HepG2 (cell line): ENCODE measurements at regions not wholly inside any gene's neighbourhood (a gene's known extent, or its start where the extent isn't known, plus 50 kb on each side); places are given as distances from the start of the nearest gene placed in this dataset.

Source experiments
- ATAC-seq: fragments of 200-7000 bp; cut with Tn5 transposase; 3 replicates; pipeline ENCODE4 v1.9.1; 2020; ENCODE audit warnings: mild to moderate bottlenecking, moderate library complexity
- BruUV-seq: library from RNA; stranded (reverse); fragments of 400-500 nt; replicated peaks from 2 replicates; lab custom pipeline; 2021; lab: Mats Ljungman, UMichigan
- CTCF ChIA-PET: fragments of 300-600 bp; formaldehyde crosslinking; extraction: SDS; loops from one replicate; lab custom pipeline; 2021; ENCODE audit warnings: low total read pairs, inconsistent platforms, low intra/inter-chr PET ratio; lab: Yijun Ruan, JAX
- POLR2A ChIA-PET: fragments of 350-600 bp; sonication (Branson Sonifier 250); formaldehyde crosslinking; loops from one replicate; lab custom pipeline; 2020; ENCODE audit warnings: antibody characterized with exemption, inconsistent platforms; lab: Yijun Ruan, JAX
- DNase-seq: peaks from one replicate; pipeline ENCODE4 v3.0.0-alpha.2; 2015; ENCODE audit warnings: low spot score
- FAIRE-seq: peaks from 3 replicates; lab custom pipeline; 2011; peaks lifted over from hg19 to GRCh38; lab: Jason Lieb, UNC
- H2AFZ ChIP-seq: one replicate; pipeline ENCODE4 v1.6.1; 2011; ENCODE audit warnings: low read length, inconsistent platforms
- H3K27ac ChIP-seq: fragments of 300-600 bp; 3 replicates; pipeline ENCODE4 v1.8.0; 2011; ENCODE audit warnings: mixed run types, mild to moderate bottlenecking, mixed read lengths, low read length, inconsistent platforms; ENCODE audit not compliant: insufficient read depth; ENCODE audit errors: extremely low read length
- H3K27me3 ChIP-seq, 2 experiments: fragments of 200-600 bp in 1 of 2; 2 replicates in 1 of 2; 3 replicates in 1 of 2; pipeline versions ENCODE4 v1.6.0 to v1.8.0; 2011; ENCODE audit warnings: low read length in 2 of 2, mild to moderate bottlenecking in 2 of 2, moderate library complexity in 2 of 2, inconsistent platforms in 1 of 2; ENCODE audit not compliant: insufficient read depth in 2 of 2, control insufficient read depth in 1 of 2
- H3K36me3 ChIP-seq, 2 experiments: fragments of 200-600 bp in 1 of 2; replicated peaks in 1 of 2; 2 replicates in 1 of 2; 3 replicates in 1 of 2; pipeline versions ENCODE4 v1.5.1 to v1.8.0; 2011; ENCODE audit warnings: low read length in 2 of 2, inconsistent platforms in 1 of 2; ENCODE audit not compliant: insufficient read depth in 2 of 2, control insufficient read depth in 1 of 2
- H3K4me1 ChIP-seq: 2 replicates; pipeline ENCODE4 v1.5.1; 2012; ENCODE audit warnings: low read length, inconsistent platforms; ENCODE audit not compliant: insufficient read depth
- H3K4me2 ChIP-seq: 2 replicates; pipeline ENCODE4 v1.6.0; 2011; ENCODE audit warnings: low read depth, low read length, inconsistent platforms
- H3K4me3 ChIP-seq, 3 experiments: fragments of 200-600 bp in 1 of 3; sonication (generic), shearing (Covaris generic) in 1 of 3; replicated peaks in 1 of 3; 2 replicates each; pipeline ENCODE4 v1.5.1; 2011 to 2016; ENCODE audit warnings: low read length in 3 of 3, inconsistent platforms in 2 of 3, low read depth in 2 of 3, mild to moderate bottlenecking in 2 of 3, control low read depth in 1 of 3, mixed read lengths in 1 of 3; ENCODE audit not compliant: insufficient read depth in 1 of 3
- H3K79me2 ChIP-seq: one replicate; pipeline ENCODE4 v1.6.1; 2011; ENCODE audit warnings: low read length, inconsistent platforms; ENCODE audit not compliant: insufficient read depth
- H3K9ac ChIP-seq: 2 replicates; pipeline ENCODE4 v1.6.0; 2011; ENCODE audit warnings: mild to moderate bottlenecking, low read depth, low read length, inconsistent platforms; ENCODE audit not compliant: insufficient read depth
- H3K9me3 ChIP-seq: 2 replicates; pipeline ENCODE4 v1.5.1; 2012; ENCODE audit warnings: mild to moderate bottlenecking, low read length
- H4K20me1 ChIP-seq: 2 replicates; pipeline ENCODE4 v1.6.0; 2011; ENCODE audit warnings: inconsistent platforms, mild to moderate bottlenecking, low read length, moderate library complexity; ENCODE audit not compliant: insufficient read depth
- DNMT1 ChIP-seq: sonication (generic); formaldehyde crosslinking; IDR thresholded peaks from 2 replicates; pipeline ENCODE4 v1.5.1; 2020; ENCODE audit warnings: mild to moderate bottlenecking, missing genetic modification reagents
- SNAPC4 ChIP-seq: sonication (generic); formaldehyde crosslinking; IDR thresholded peaks from 2 replicates; pipeline ENCODE4 v1.4.0; 2020; ENCODE audit warnings: mild to moderate bottlenecking, missing genetic modification reagents
- THRA ChIP-seq: sonication (generic); formaldehyde crosslinking; IDR thresholded peaks from 2 replicates; pipeline ENCODE4 v1.4.0; 2020; ENCODE audit warnings: missing genetic modification reagents, borderline replicate concordance
- TRIM22 ChIP-seq: fragments of 450-650 bp; IDR thresholded peaks from 2 replicates; pipeline ENCODE4 v1.6.1; 2017
- ZBTB39 ChIP-seq: sonication (generic); formaldehyde crosslinking; IDR thresholded peaks from 2 replicates; pipeline ENCODE4 v1.5.0; 2020; ENCODE audit warnings: missing genetic modification reagents
- ZNF274 ChIP-seq: sonication (generic); formaldehyde crosslinking; IDR thresholded peaks from 2 replicates; pipeline ENCODE4 v1.5.1; 2020; ENCODE audit warnings: mild to moderate bottlenecking, missing genetic modification reagents
- ZNF530 ChIP-seq: sonication (generic); formaldehyde crosslinking; IDR thresholded peaks from 2 replicates; pipeline ENCODE4 v1.5.0; 2020; ENCODE audit warnings: low read depth, mild to moderate bottlenecking, missing genetic modification reagents
- WGBS: methylation state at CpG from one replicate; pipeline ENCODE4 v1.1.6; 2017; ENCODE audit warnings: low lambda C conversion rate; 5-methylcytosine and 5-hydroxymethylcytosine counted together
- in situ Hi-C: cut with HindIII; loops from 2 replicates; pipeline ENCODE4 v1.10.0; 2017; ENCODE audit warnings: low pct_unique_long_range_greater_than_20kb; ENCODE audit not compliant: extremely low pct_ligation_motif_present
- intact Hi-C: fragments of 100-400 bp; cut with micrococcal nuclease; formaldehyde crosslinking; loops from one replicate; pipeline ENCODE4 v1.10.0; 2022; ENCODE audit not compliant: unreplicated experiment

GRCh38 chr2:239762655-239763269 lies 262.4 kb downstream of the NDUFA10 start (continued):
- TF ChIP-seq SNAPC4: no peak
- TF ChIP-seq, all 625 proteins: peak for 0

GRCh38 chr2:239762106-239762505 lies 263.0 kb downstream of the NDUFA10 start:
- in situ Hi-C loops: no loop called here
- H3K27me3 ChIP-seq: peaks cover 21 to 87% of the 10 kb centered on the region in 2 experiments
- no TSS peak for BruUV-seq
- H3K9ac ChIP-seq: no peak overlapping the region
- no peak for ATAC-seq
- ChIA-PET POLR2A (no interaction called here), CTCF (no interaction called here)
- no peaks in the 10 kb centered on the region for H4K20me1 ChIP-seq
- no peaks in the 10 kb centered on the region for H3K79me2 ChIP-seq
- H3K9me3 ChIP-seq: 0 out of 2 replicates have a peak, but pooled peaks cover 6% of the 10 kb centered on the region
- no peak overlapping the region for H3K4me3 ChIP-seq
- 18% methylated on average over 2 of the region's 2 CpGs for WGBS
- DNase-seq: no peak
- H3K4me2 ChIP-seq: no peak overlapping the region
- H3K27ac ChIP-seq: no peak overlapping the region
- H3K36me3 ChIP-seq: no peaks in the 10 kb centered on the region
- no peak overlapping the region for H2AFZ ChIP-seq
- intact Hi-C loops: no loop called here
- no peaks in the 10 kb centered on the region for H3K4me1 ChIP-seq
- FAIRE-seq: no peak
- no peak for TF ChIP-seq THRA (CRISPR knock-in tag)
- no peak for TF ChIP-seq DNMT1 (CRISPR knock-in tag)
- no peak for TF ChIP-seq TRIM22
- no peak for TF ChIP-seq ZNF530 (CRISPR knock-in tag)
- TF ChIP-seq ZNF274 (CRISPR knock-in tag): no peak
- TF ChIP-seq ZBTB39: no peak
